Chondrocyte (in vitro differentiated cells): ENCODE measurements at regions not wholly inside any gene's neighbourhood (a gene's known extent, or its start where the extent isn't known, plus 50 kb on each side); places are given as distances from the start of the nearest gene placed in this dataset.
"Not testable (repeated sequence)": the region's sequence is repeated elsewhere in the genome, so short reads cannot be mapped to it uniquely, and the experiment has no call there.

Experiments used
- DNase-seq: peaks from one replicate; pipeline ENCODE4 v3.0.0; 2021; ENCODE audit warnings: mixed read lengths, low spot score
- H3K27ac Mint-ChIP-seq: one replicate; pipeline ENCODE4 v1.8.0; 2021; ENCODE audit warnings: mild to moderate bottlenecking, moderate library complexity, mixed read lengths; ENCODE audit not compliant: unreplicated experiment
- H3K27me3 Mint-ChIP-seq: 2 replicates; pipeline ENCODE4 v1.8.0; 2021; ENCODE audit warnings: low read depth, mixed read lengths
- H3K36me3 Mint-ChIP-seq: 2 replicates; pipeline ENCODE4 v1.8.0; 2021; ENCODE audit warnings: low read depth, mixed read lengths
- H3K4me1 Mint-ChIP-seq: 2 replicates; pipeline ENCODE4 v1.8.0; 2021; ENCODE audit warnings: low read depth, mild to moderate bottlenecking, mixed read lengths
- H3K4me3 Mint-ChIP-seq: one replicate; pipeline ENCODE4 v1.8.0; 2021; ENCODE audit warnings: mild to moderate bottlenecking, moderate library complexity, mixed read lengths; ENCODE audit not compliant: unreplicated experiment
- H3K9me3 Mint-ChIP-seq: 2 replicates; pipeline ENCODE4 v1.8.0; 2021; ENCODE audit warnings: low read depth, mixed read lengths
- TF ChIP-seq, protein P1 (sequence below): fragments of 200-600 bp; sonication (generic); IDR thresholded peaks from 2 replicates; pipeline ENCODE4 v1.5.0; 2021; ENCODE audit warnings: antibody characterized with exemption, mild to moderate bottlenecking, moderate library complexity

DNA sequence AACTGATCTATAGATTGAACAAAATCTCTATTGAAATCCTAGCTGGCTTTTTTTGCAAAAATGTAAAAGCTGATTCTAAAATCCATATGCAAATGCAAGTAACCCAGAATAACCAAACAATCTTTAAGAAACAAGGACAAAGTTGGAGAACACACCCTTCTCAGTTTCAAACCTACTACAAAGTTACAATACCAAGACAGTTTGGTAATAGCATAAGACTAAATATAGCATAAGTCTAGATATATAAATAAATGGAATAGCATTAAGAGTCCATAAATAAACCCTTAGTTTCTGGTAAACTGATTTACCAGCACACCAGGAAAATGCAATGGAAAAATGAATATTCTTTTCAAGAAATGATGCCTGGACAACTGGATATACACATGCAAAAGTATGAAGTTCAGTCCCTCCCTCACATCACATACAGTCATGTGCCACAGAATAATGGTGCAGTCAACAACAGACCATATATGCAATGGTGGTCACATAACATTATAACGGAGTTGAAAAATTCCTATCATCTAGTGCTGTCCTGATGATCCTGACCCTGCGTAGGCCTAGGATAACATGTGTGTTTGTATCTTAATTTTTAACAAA lies 94.5 kb upstream of the GRIN2B start:
- Mint-ChIP-seq H3K27ac (no peak overlapping the region), H3K4me1 (no peaks in the 10 kb centered on the region), H3K9me3 (peaks cover 7% of the 10 kb centered on the region), H3K36me3 (no peaks in the 10 kb centered on the region), H3K4me3 (no peak overlapping the region), H3K27me3 (no peaks in the 10 kb centered on the region)
- DNase-seq = no peak
- TF ChIP-seq, protein P1, sequence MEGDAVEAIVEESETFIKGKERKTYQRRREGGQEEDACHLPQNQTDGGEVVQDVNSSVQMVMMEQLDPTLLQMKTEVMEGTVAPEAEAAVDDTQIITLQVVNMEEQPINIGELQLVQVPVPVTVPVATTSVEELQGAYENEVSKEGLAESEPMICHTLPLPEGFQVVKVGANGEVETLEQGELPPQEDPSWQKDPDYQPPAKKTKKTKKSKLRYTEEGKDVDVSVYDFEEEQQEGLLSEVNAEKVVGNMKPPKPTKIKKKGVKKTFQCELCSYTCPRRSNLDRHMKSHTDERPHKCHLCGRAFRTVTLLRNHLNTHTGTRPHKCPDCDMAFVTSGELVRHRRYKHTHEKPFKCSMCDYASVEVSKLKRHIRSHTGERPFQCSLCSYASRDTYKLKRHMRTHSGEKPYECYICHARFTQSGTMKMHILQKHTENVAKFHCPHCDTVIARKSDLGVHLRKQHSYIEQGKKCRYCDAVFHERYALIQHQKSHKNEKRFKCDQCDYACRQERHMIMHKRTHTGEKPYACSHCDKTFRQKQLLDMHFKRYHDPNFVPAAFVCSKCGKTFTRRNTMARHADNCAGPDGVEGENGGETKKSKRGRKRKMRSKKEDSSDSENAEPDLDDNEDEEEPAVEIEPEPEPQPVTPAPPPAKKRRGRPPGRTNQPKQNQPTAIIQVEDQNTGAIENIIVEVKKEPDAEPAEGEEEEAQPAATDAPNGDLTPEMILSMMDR = no peak

DNA sequence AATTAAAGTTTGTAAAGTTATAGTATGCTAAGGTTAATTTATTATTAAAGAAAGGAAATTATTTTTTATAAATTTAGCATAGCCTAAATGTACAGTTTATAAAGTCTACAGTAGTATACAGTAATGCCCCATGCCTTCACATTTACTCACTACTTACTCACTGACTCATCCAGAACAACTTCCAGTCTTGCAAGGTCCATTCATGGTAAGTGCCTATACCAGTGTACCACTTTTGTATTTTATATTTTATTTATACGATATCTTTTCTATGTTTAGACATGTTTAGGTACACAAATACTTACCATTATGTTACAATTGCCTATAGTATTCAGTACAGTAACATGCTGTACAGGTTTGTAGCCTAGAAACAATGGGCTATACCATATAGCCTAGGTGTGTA lies 95.1 kb upstream of the GRIN2B start:
- no peaks in the 10 kb centered on the region for H3K4me1 Mint-ChIP-seq
- no peaks in the 10 kb centered on the region for H3K27me3 Mint-ChIP-seq
- H3K36me3 Mint-ChIP-seq = no peaks in the 10 kb centered on the region
- H3K4me3 Mint-ChIP-seq = no peak overlapping the region
- DNase-seq = no peak
- peaks cover 7% of the 10 kb centered on the region for H3K9me3 Mint-ChIP-seq
- H3K27ac Mint-ChIP-seq = no peak overlapping the region
- TF ChIP-seq, protein P1 = no peak

DNA sequence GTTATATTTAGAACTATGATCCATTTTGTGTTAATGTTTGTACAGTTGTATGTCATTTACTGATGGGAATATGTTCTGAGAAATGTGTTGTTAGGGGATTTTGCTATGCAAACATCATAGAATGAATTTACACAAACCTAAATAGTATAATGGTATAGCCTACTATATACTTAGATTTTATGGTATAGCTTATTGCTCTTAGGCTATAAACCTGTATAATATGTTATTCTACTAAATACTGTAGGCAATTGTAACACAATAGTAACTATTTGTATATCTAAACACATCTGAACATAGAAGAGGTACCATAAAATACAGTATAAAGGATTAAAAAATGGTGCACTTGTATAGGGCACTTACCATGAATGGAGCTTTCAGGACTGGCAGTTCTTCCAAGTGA lies 105.4 kb upstream of the GRIN2B start:
- no peak for DNase-seq
- Mint-ChIP-seq H3K4me1 (no peaks in the 10 kb centered on the region), H3K27me3 (no peaks in the 10 kb centered on the region), H3K36me3 (no peaks in the 10 kb centered on the region), H3K9me3 (no peaks in the 10 kb centered on the region), H3K4me3 (no peak overlapping the region), H3K27ac (no peak overlapping the region)
- TF ChIP-seq, protein P1 = no peak

DNA sequence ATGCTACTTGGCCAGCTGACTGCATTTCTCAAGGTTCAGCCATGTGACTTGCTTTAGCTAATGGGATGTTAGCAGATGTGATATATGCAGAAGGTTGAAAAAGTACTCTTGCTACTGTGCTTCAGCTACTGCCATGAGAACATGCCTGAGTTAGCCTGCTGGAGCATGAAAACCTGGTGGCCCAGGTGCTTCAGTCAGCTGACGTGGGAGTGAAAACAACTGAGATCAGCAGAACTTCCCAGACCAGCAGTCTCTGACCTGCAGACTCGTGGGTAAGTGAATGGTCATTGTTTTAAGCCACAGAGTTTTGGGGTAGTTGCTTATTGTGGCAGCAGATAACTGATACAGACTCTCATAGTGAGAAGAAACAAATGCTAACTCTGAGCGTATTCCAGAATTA lies 118.6 kb upstream of the GRIN2B start:
- no peaks in the 10 kb centered on the region for H3K4me1 Mint-ChIP-seq
- no peak overlapping the region for H3K27ac Mint-ChIP-seq
- H3K36me3 Mint-ChIP-seq = no peaks in the 10 kb centered on the region
- peaks cover 30% of the 10 kb centered on the region for H3K9me3 Mint-ChIP-seq
- no peak for DNase-seq
- H3K27me3 Mint-ChIP-seq = no peaks in the 10 kb centered on the region
- TF ChIP-seq, protein P1 = no peak
- no peak overlapping the region for H3K4me3 Mint-ChIP-seq

DNA sequence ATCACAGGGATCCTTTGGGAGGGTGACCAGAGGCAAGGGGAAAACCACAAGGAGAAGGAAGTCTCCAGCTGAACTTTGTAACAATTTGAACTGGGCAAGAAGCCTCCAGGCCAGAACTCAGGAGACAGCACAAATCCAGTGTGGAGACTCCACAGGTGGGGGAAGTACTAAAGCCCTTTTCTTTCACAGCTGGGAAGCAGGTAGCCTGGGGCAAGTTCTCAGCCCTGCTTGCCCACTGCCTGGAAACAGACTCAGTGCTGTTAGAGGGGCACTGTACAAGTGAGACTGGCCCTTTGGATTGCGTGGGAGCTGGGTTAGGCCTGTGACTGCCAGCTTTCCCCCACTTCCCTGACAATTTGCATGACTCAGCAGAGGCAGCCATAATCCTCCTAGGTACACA lies 120.2 kb upstream of the GRIN2B start:
- H3K9me3 Mint-ChIP-seq = peaks cover 28% of the 10 kb centered on the region
- not testable (repeated sequence) for DNase-seq, H3K4me1 Mint-ChIP-seq, H3K27me3 Mint-ChIP-seq, H3K36me3 Mint-ChIP-seq, H3K4me3 Mint-ChIP-seq, H3K27ac Mint-ChIP-seq

DNA sequence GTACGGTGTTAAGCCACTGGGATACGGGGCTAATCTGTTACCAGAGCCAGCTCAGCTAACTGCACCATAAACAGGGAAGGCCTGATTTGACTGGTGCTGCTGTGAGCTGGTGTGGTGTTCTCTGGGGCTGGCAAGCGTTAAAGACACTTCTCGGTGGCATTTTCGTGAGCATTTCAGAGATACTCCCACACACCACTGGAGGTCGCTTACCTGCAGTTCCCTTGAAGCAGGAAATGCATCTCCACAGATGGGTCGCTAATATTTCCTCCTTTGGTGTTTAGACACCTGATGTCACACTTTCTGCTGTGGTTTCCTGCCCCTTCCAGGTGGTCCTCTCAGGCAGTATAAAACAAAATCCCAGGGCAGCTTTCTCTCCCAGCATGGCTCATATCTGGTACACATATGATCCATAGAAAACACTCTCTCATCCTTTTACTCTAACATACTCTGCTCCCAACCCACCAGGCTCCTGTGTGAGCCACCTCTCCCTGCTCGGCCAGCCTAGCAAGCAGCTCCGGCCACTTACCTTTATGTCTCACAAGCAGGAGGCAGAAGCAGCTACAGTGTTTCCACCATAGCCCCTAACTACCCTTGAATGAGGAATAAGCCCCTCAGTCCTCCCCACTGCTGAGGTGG lies 129.9 kb upstream of the GRIN2B start:
- H3K36me3 Mint-ChIP-seq = no peaks in the 10 kb centered on the region
- no peak overlapping the region for H3K4me3 Mint-ChIP-seq
- H3K27ac Mint-ChIP-seq = no peak overlapping the region
- H3K27me3 Mint-ChIP-seq = peaks cover 3% of the 10 kb centered on the region
- DNase-seq = no peak
- no peaks in the 10 kb centered on the region for H3K4me1 Mint-ChIP-seq
- peaks cover 4% of the 10 kb centered on the region for H3K9me3 Mint-ChIP-seq
- TF ChIP-seq, protein P1 = no peak
